H9 (cell line): ENCODE measurements at regions not wholly inside any gene's neighbourhood (a gene's known extent, or its start where the extent isn't known, plus 50 kb on each side); places are given as distances from the start of the nearest gene placed in this dataset.

Experiments used
- DNase-seq: peaks from one replicate; pipeline ENCODE4 v3.0.0-alpha.2; 2017
- H2AFZ ChIP-seq: one replicate; pipeline ENCODE4 v1.6.1; 2013; ENCODE audit warnings: mild to moderate bottlenecking, low read length, control low read depth, moderate library complexity
- H2AK5ac ChIP-seq: 2 replicates; pipeline ENCODE4 v1.6.1; 2013; ENCODE audit warnings: low read length, control low read depth, mixed read lengths; ENCODE audit not compliant: insufficient read length
- H2BK120ac ChIP-seq: one replicate; pipeline ENCODE4 v1.6.1; 2013; ENCODE audit warnings: low read depth, mild to moderate bottlenecking, low read length, control low read depth, inconsistent platforms; ENCODE audit not compliant: poor library complexity, severe bottlenecking
- H2BK12ac ChIP-seq: 2 replicates; pipeline ENCODE4 v1.6.1; 2013; ENCODE audit warnings: low read length, control low read depth, mixed read lengths, low read depth; ENCODE audit not compliant: insufficient read length
- H2BK15ac ChIP-seq: 2 replicates; pipeline ENCODE4 v1.6.1; 2013; ENCODE audit warnings: low read depth, low read length, control low read depth
- H2BK20ac ChIP-seq: one replicate; pipeline ENCODE4 v1.6.1; 2013; ENCODE audit warnings: low read depth, mild to moderate bottlenecking, low read length, control low read depth, inconsistent platforms; ENCODE audit not compliant: poor library complexity, severe bottlenecking
- H2BK5ac ChIP-seq: 2 replicates; pipeline ENCODE4 v1.6.1; 2013; ENCODE audit warnings: low read length, control low read depth, mixed read lengths; ENCODE audit not compliant: insufficient read length
- H3K14ac ChIP-seq: 2 replicates; pipeline ENCODE4 v1.6.1; 2013; ENCODE audit warnings: low read length, control low read depth; ENCODE audit not compliant: insufficient read depth
- H3K18ac ChIP-seq: 2 replicates; pipeline ENCODE4 v1.6.1; 2013; ENCODE audit warnings: low read depth, mild to moderate bottlenecking, mixed read lengths, low read length, control low read depth; ENCODE audit not compliant: insufficient read length
- H3K23ac ChIP-seq: 2 replicates; pipeline ENCODE4 v1.6.1; 2013; ENCODE audit warnings: low read length, control low read depth, mixed read lengths, low read depth; ENCODE audit not compliant: insufficient read length
- H3K23me2 ChIP-seq: 2 replicates; pipeline ENCODE4 v1.6.1; 2013; ENCODE audit warnings: low read depth, mild to moderate bottlenecking, mixed read lengths, low read length, control low read depth; ENCODE audit not compliant: insufficient read length, poor library complexity, severe bottlenecking
- H3K27ac ChIP-seq: 2 replicates; pipeline ENCODE4 v1.5.1; 2013; ENCODE audit warnings: low read length, control low read depth, mixed read lengths, low read depth; ENCODE audit not compliant: insufficient read length
- H3K27me3 ChIP-seq: 2 replicates; pipeline ENCODE4 v1.6.1; 2013; ENCODE audit warnings: low read length, control low read depth, inconsistent platforms; ENCODE audit not compliant: insufficient read depth
- H3K4ac ChIP-seq: 2 replicates; pipeline ENCODE4 v1.6.1; 2013; ENCODE audit warnings: low read depth, mild to moderate bottlenecking, control low read depth, inconsistent platforms, low read length, moderate library complexity
- H3K4me1 ChIP-seq: 2 replicates; pipeline ENCODE4 v1.6.1; 2013; ENCODE audit warnings: low read length, control low read depth, inconsistent platforms; ENCODE audit not compliant: insufficient read depth
- H3K4me2 ChIP-seq: 2 replicates; pipeline ENCODE4 v1.6.1; 2013; ENCODE audit warnings: low read length, control low read depth, mixed read lengths; ENCODE audit not compliant: insufficient read length, insufficient read depth
- H3K56ac ChIP-seq: 2 replicates; pipeline ENCODE4 v1.6.1; 2013; ENCODE audit warnings: low read depth, mild to moderate bottlenecking, mixed read lengths, low read length, control low read depth; ENCODE audit not compliant: insufficient read length
- H3K79me1 ChIP-seq: 2 replicates; pipeline ENCODE4 v1.6.1; 2013; ENCODE audit warnings: low read depth, mild to moderate bottlenecking, moderate library complexity, low read length, control low read depth, inconsistent platforms; ENCODE audit not compliant: insufficient read depth, poor library complexity, severe bottlenecking
- H3K79me2 ChIP-seq: 2 replicates; pipeline ENCODE4 v1.6.1; 2013; ENCODE audit warnings: low read length, control low read depth, inconsistent platforms; ENCODE audit not compliant: insufficient read depth
- H3K9ac ChIP-seq: 2 replicates; pipeline ENCODE4 v1.6.1; 2013; ENCODE audit warnings: low read length, control low read depth, mixed read lengths; ENCODE audit not compliant: insufficient read length; ENCODE audit errors: extremely low read depth
- H3K9me3 ChIP-seq: one replicate; pipeline ENCODE4 v1.6.1; 2013; ENCODE audit warnings: low read depth, low read length, inconsistent platforms; ENCODE audit not compliant: control insufficient read depth
- H3T11ph ChIP-seq: one replicate; pipeline ENCODE4 v1.6.1; 2013; ENCODE audit warnings: mild to moderate bottlenecking, low read length, control low read depth, inconsistent platforms
- H4K20me1 ChIP-seq: one replicate; pipeline ENCODE4 v1.6.1; 2013; ENCODE audit not compliant: control insufficient read depth, insufficient read length, insufficient read depth
- H4K5ac ChIP-seq: 2 replicates; pipeline ENCODE4 v1.6.1; 2013; ENCODE audit warnings: low read depth, mild to moderate bottlenecking, mixed read lengths, low read length, control low read depth; ENCODE audit not compliant: insufficient read length
- H4K8ac ChIP-seq: replicated peaks from 2 replicates; pipeline ENCODE4 v1.6.1; 2013; ENCODE audit warnings: low read length, control low read depth, mixed read lengths, low read depth; ENCODE audit not compliant: insufficient read length
- H4K91ac ChIP-seq: 2 replicates; pipeline ENCODE4 v1.6.1; 2013; ENCODE audit warnings: low read depth, mild to moderate bottlenecking, moderate library complexity, mixed read lengths, low read length, control low read depth; ENCODE audit not compliant: insufficient read length
- H3K27ac Mint-ChIP-seq, 3 experiments: 2 replicates in 2 of 3; 3 replicates in 1 of 3; pipeline ENCODE4 v1.8.0; 2020 to 2021; ENCODE audit warnings: mixed read lengths in 3 of 3, mild to moderate bottlenecking in 1 of 3, moderate library complexity in 1 of 3
- H3K27me3 Mint-ChIP-seq: 2 replicates; pipeline ENCODE4 v1.8.0; 2021; ENCODE audit warnings: low read depth, mild to moderate bottlenecking, moderate library complexity, mixed read lengths
- H3K36me3 Mint-ChIP-seq, 3 experiments: 2 replicates in 2 of 3; 3 replicates in 1 of 3; pipeline ENCODE4 v1.8.0; 2020 to 2021; ENCODE audit warnings: low read depth in 3 of 3, mixed read lengths in 3 of 3; ENCODE audit not compliant: insufficient read depth in 1 of 3
- H3K4me1 Mint-ChIP-seq, 2 experiments: 2 replicates each; pipeline ENCODE4 v1.8.0; 2020; ENCODE audit warnings: mixed read lengths in 2 of 2
- H3K4me3 Mint-ChIP-seq, 2 experiments: 2 replicates in 1 of 2; 3 replicates in 1 of 2; pipeline ENCODE4 v1.8.0; 2020 to 2021; ENCODE audit warnings: mild to moderate bottlenecking in 2 of 2, mixed read lengths in 2 of 2, moderate library complexity in 1 of 2
- H3K9me3 Mint-ChIP-seq, 2 experiments: 2 replicates in 1 of 2; 3 replicates in 1 of 2; pipeline ENCODE4 v1.8.0; 2020; ENCODE audit warnings: mild to moderate bottlenecking in 2 of 2, mixed read lengths in 2 of 2, moderate library complexity in 1 of 2
- WGBS: extraction: QIAGEN DNeasy Blood & Tissue Kit; methylation state at CpG from one replicate; pipeline ENCODE4 v1.1.7; 2013; ENCODE audit warnings: missing lambda C conversion rate, low lambda C conversion rate, mixed read lengths; ENCODE audit not compliant: insufficient read length; ENCODE audit errors: extremely low coverage; 5-methylcytosine and 5-hydroxymethylcytosine counted together
- TF ChIP-seq, protein P1 (sequence below): fragments of 200-600 bp; sonication (generic); conservative IDR thresholded peaks from 3 replicates; pipeline ENCODE4 v1.8.0; 2021; ENCODE audit warnings: antibody characterized with exemption, mild to moderate bottlenecking

DNA sequence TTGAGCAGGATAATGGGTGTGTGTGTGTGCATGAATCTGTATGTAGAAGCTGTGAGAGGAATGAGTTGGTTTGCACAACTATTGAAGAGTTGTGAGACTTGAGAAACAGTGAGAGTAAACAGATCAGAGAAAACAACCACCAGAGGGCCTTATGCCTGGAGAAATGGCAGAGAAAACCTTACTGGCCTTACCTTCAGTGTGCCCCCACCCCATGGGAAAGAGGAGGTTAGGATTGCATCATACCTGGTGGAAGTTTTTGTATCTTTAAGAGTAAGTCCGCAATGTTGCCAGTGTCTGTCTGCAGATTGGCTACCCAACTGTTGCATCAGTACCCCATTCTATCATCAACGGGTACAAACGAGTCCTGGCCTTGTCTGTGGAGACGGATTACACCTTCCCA, 1909.4 kb upstream of the WWC1 start:
- Histone ChIP-seq H2BK5ac (no peak overlapping the region), H3K14ac (no peak overlapping the region), H2AK5ac (no peak overlapping the region), H3K4me1 (no peaks in the 10 kb centered on the region), H2BK15ac (no peak overlapping the region), H3K9ac (no peak overlapping the region), H3K23ac (no peak overlapping the region), H3K27ac (no peak overlapping the region), H3K4me2 (no peak overlapping the region), H2BK20ac (no peak overlapping the region), H2BK120ac (no peak overlapping the region), H3K79me2 (no peaks in the 10 kb centered on the region), H2AFZ (no peak overlapping the region), H3K9me3 (no peaks in the 10 kb centered on the region), H3K18ac (no peak overlapping the region), H4K20me1 (no peaks in the 10 kb centered on the region), H3K4ac (no peak overlapping the region), H3K23me2 (no peaks in the 10 kb centered on the region), H4K5ac (no peak overlapping the region), H2BK12ac (no peak overlapping the region), H3K56ac (no peak overlapping the region), H3T11ph (no peak overlapping the region), H4K91ac (no peak overlapping the region), H3K27me3 (no peaks in the 10 kb centered on the region), H3K79me1 (no peaks in the 10 kb centered on the region), H4K8ac (no peak overlapping the region)
- Mint-ChIP-seq H3K36me3 (peaks cover 11 to 22% (median 17%) of the 10 kb centered on the region in 3 experiments), H3K9me3 (peaks cover 10 to 11% of the 10 kb centered on the region in 2 experiments), H3K4me1 (peaks cover 8 to 10% of the 10 kb centered on the region in 2 experiments; a peak in 3 of 4 replicates), H3K27me3 (no peaks in the 10 kb centered on the region), H3K27ac (peak overlapping the region in 2 of 3 experiments; percentile 77 to 93; a peak in 4 of 7 replicates), H3K4me3 (no peak overlapping the region)
- TF ChIP-seq, protein P1, sequence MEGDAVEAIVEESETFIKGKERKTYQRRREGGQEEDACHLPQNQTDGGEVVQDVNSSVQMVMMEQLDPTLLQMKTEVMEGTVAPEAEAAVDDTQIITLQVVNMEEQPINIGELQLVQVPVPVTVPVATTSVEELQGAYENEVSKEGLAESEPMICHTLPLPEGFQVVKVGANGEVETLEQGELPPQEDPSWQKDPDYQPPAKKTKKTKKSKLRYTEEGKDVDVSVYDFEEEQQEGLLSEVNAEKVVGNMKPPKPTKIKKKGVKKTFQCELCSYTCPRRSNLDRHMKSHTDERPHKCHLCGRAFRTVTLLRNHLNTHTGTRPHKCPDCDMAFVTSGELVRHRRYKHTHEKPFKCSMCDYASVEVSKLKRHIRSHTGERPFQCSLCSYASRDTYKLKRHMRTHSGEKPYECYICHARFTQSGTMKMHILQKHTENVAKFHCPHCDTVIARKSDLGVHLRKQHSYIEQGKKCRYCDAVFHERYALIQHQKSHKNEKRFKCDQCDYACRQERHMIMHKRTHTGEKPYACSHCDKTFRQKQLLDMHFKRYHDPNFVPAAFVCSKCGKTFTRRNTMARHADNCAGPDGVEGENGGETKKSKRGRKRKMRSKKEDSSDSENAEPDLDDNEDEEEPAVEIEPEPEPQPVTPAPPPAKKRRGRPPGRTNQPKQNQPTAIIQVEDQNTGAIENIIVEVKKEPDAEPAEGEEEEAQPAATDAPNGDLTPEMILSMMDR = peak; percentile 67
- peak; percentile 75 for DNase-seq
- WGBS = no CpG with 5 or more reads among the region's 4 CpGs
